GM12878 (cell line): ENCODE measurements at regions not wholly inside any gene's neighbourhood (a gene's known extent, or its start where the extent isn't known, plus 50 kb on each side); places are given as distances from the start of the nearest gene placed in this dataset.

Source experiments
- ATAC-seq: fragments of 200-7000 bp; cut with Tn5 transposase; 3 replicates; pipeline ENCODE4 v1.9.1; 2020; ENCODE audit warnings: mild to moderate bottlenecking, moderate library complexity
- BruUV-seq: library from RNA; stranded (reverse); fragments of 400-500 nt; replicated peaks from 2 replicates; lab custom pipeline; 2021; lab: Mats Ljungman, UMichigan
- CTCF ChIA-PET: fragments of 300-600 bp; sonication (Branson Sonifier 250); formaldehyde crosslinking; extraction: SDS; loops from one replicate; lab custom pipeline; 2021; ENCODE audit warnings: inconsistent platforms; lab: Yijun Ruan, JAX
- POLR2A ChIA-PET: fragments of 350-600 bp; formaldehyde crosslinking; extraction: SDS; loops from one replicate; lab custom pipeline; 2021; ENCODE audit warnings: inconsistent platforms; lab: Charles Lee
- RAD21 ChIA-PET: fragments of 300-600 bp; sonication (Branson Sonifier 250); formaldehyde crosslinking; loops from one replicate; lab custom pipeline; 2023; ENCODE audit warnings: antibody characterized with exemption; ENCODE audit not compliant: unreplicated experiment; lab: Charles Lee
- SMC1A ChIA-PET: fragments of 300-600 bp; sonication (Branson Sonifier 250); formaldehyde crosslinking; loops from one replicate; lab custom pipeline; 2023; ENCODE audit not compliant: unreplicated experiment, uncharacterized antibody; lab: Charles Lee
- DNase-seq: peaks from one replicate; pipeline ENCODE4 v3.0.0-alpha.2; 2011; ENCODE audit warnings: low read depth, low spot score
- FAIRE-seq: peaks from 3 replicates; lab custom pipeline; 2011; peaks lifted over from hg19 to GRCh38; lab: Jason Lieb, UNC
- H2AFZ ChIP-seq: 2 replicates; pipeline ENCODE4 v1.6.0; 2011; ENCODE audit warnings: low read depth, low read length, control low read depth; ENCODE audit not compliant: control insufficient read depth
- H3K27ac ChIP-seq: 2 replicates; pipeline ENCODE4 v1.5.1; 2011; ENCODE audit warnings: control low read depth; ENCODE audit not compliant: control insufficient read depth, insufficient read depth
- H3K27me3 ChIP-seq, 2 experiments: replicated peaks in 1 of 2; 2 replicates each; pipeline versions ENCODE4 v1.6.0 to v1.6.1; 2011; ENCODE audit warnings: low read length in 1 of 2; ENCODE audit not compliant: control insufficient read depth in 2 of 2, insufficient read depth in 2 of 2
- H3K36me3 ChIP-seq, 2 experiments: 2 replicates each; pipeline ENCODE4 v1.5.1; 2011; ENCODE audit warnings: low read length in 1 of 2; ENCODE audit not compliant: control insufficient read depth in 2 of 2, insufficient read depth in 2 of 2
- H3K4me1 ChIP-seq: 2 replicates; pipeline ENCODE4 v1.6.1; 2011; ENCODE audit warnings: mild to moderate bottlenecking, low read length, moderate library complexity, mixed read lengths; ENCODE audit not compliant: control insufficient read depth, insufficient read depth
- H3K4me2 ChIP-seq: 2 replicates; pipeline ENCODE4 v1.6.0; 2011; ENCODE audit warnings: control low read depth; ENCODE audit not compliant: control insufficient read depth, insufficient read depth
- H3K4me3 ChIP-seq: fragments of 200-600 bp; sonication (generic); 2 replicates; pipeline ENCODE4 v1.5.1; 2016
- H3K79me2 ChIP-seq: 2 replicates; pipeline ENCODE4 v1.6.0; 2011; ENCODE audit warnings: low read length; ENCODE audit not compliant: control insufficient read depth, insufficient read depth
- H3K9ac ChIP-seq: 2 replicates; pipeline ENCODE4 v1.8.0; 2011; ENCODE audit warnings: low read length, control low read depth, mixed read lengths; ENCODE audit not compliant: control insufficient read depth, insufficient read depth
- H3K9me3 ChIP-seq: replicated peaks from 3 replicates; pipeline ENCODE4 v1.5.1; 2011; ENCODE audit warnings: mild to moderate bottlenecking, low read length; ENCODE audit not compliant: control insufficient read depth, insufficient read depth
- H4K20me1 ChIP-seq: 2 replicates; pipeline ENCODE4 v1.6.0; 2011; ENCODE audit not compliant: control insufficient read depth, insufficient read depth
- ATF3 ChIP-seq: IDR thresholded peaks from 2 replicates; pipeline ENCODE4 v1.6.1; 2011; ENCODE audit warnings: low read depth, mild to moderate bottlenecking, low read length, moderate library complexity, borderline replicate concordance; ENCODE audit errors: extremely low read depth
- EP300 ChIP-seq, 2 experiments: fragments of 150-350 bp in 1 of 2; IDR thresholded peaks; 2 replicates each; pipeline ENCODE4 v1.6.1; 2011 to 2012; ENCODE audit warnings: low read depth in 2 of 2, low read length in 2 of 2, borderline replicate concordance in 1 of 2, improper control_type of control experiment in 1 of 2, inconsistent platforms in 1 of 2; ENCODE audit not compliant: control insufficient read depth in 1 of 2
- JUND ChIP-seq: IDR thresholded peaks from 2 replicates; pipeline ENCODE4 v1.6.1; 2012; ENCODE audit warnings: low read depth, mild to moderate bottlenecking, low read length, improper control_type of control experiment, moderate library complexity
- NFYB ChIP-seq: IDR thresholded peaks from 2 replicates; pipeline ENCODE4 v1.6.1; 2011; ENCODE audit warnings: low read depth, mild to moderate bottlenecking, low read length, improper control_type of control experiment, moderate library complexity; ENCODE audit not compliant: insufficient read depth
- RAD51 ChIP-seq: fragments of 450-650 bp; IDR thresholded peaks from 2 replicates; pipeline ENCODE4 v1.6.1; 2016; ENCODE audit warnings: moderate library complexity, mild to moderate bottlenecking, inconsistent platforms
- RFX5 ChIP-seq: IDR thresholded peaks from 2 replicates; pipeline ENCODE4 v1.6.1; 2011; ENCODE audit warnings: low read depth, low read length, improper control_type of control experiment
- RUNX3 ChIP-seq: IDR thresholded peaks from 2 replicates; pipeline ENCODE4 v1.6.1; 2012; ENCODE audit warnings: low read length, inconsistent platforms
- WGBS: methylation state at CpG from one replicate; pipeline ENCODE4 v1.1.6; 2016; ENCODE audit warnings: low lambda C conversion rate; ENCODE audit not compliant: insufficient replicate concordance, insufficient coverage; ENCODE audit errors: missing lambda C conversion rate; 5-methylcytosine and 5-hydroxymethylcytosine counted together
- in situ Hi-C: fragments of 300-500 bp; cut with MboI; formaldehyde crosslinking; loops from 9 replicates; pipeline ENCODE4 v1.14.3; 2018; ENCODE audit warnings: mixed read lengths
- intact Hi-C: fragments of 100-400 bp; cut with micrococcal nuclease; formaldehyde crosslinking; loops from one replicate; pipeline ENCODE4 v1.14.2; 2022; ENCODE audit not compliant: unreplicated experiment

GRCh38 chr1:14246471-14246870 is 352.0 kb upstream of the KAZN start:
- Histone ChIP-seq H2AFZ (no peak overlapping the region), H3K27me3 (no peaks in the 10 kb centered on the region), H3K4me1 (no peaks in the 10 kb centered on the region), H3K9ac (no peak overlapping the region), H3K4me2 (no peak overlapping the region), H3K36me3 (no peaks in the 10 kb centered on the region), H4K20me1 (no peaks in the 10 kb centered on the region), H3K4me3 (no peak overlapping the region), H3K79me2 (no peaks in the 10 kb centered on the region), H3K27ac (no peak overlapping the region), H3K9me3 (no peaks in the 10 kb centered on the region)
- POLR2A ChIA-PET: no interaction called here
- TF ChIP-seq NFYB (no peak), RFX5 (no peak), JUND (no peak)
- WGBS: 40% methylated on average over 5 of the region's 5 CpGs
- CTCF ChIA-PET: interaction anchor here (0.9 to 1.2 kb wide), 2 partner anchors 15 to 23 kb away, joined by 3 read pairs; no protein-coding TSS in a partner anchor
- DNase-seq (no peak), ATAC-seq (no peak), FAIRE-seq (no peak)
- in situ Hi-C loops (no loop called here), intact Hi-C loops (no loop called here)
- SMC1A ChIA-PET: interaction anchor here (0.9 to 1.4 kb wide), 2 partner anchors 42 to 144 kb away, joined by 3 read pairs; no protein-coding TSS in a partner anchor
- RAD21 ChIA-PET: no interaction called here
- no TSS peak for BruUV-seq

GRCh38 chr1:14247666-14248065 is 350.8 kb upstream of the KAZN start:
- no peak overlapping the region for H3K27ac ChIP-seq
- in situ Hi-C loops (no loop called here), intact Hi-C loops (no loop called here)
- H3K4me3 ChIP-seq: no peak overlapping the region
- no TSS peak for BruUV-seq
- POLR2A ChIA-PET: no interaction called here
- SMC1A ChIA-PET: interaction anchor here (1.4 kb wide), 1 partner anchor 41 kb away, joined by 3 read pairs; no protein-coding TSS in a partner anchor
- H2AFZ ChIP-seq: no peak overlapping the region
- no peak overlapping the region for H3K9ac ChIP-seq
- no peaks in the 10 kb centered on the region for H3K27me3 ChIP-seq
- CTCF ChIA-PET: no interaction called here
- no peaks in the 10 kb centered on the region for H4K20me1 ChIP-seq
- H3K4me1 ChIP-seq: no peaks in the 10 kb centered on the region
- no peak for ATAC-seq
- 30% methylated on average over 6 of the region's 6 CpGs for WGBS
- no peaks in the 10 kb centered on the region for H3K79me2 ChIP-seq
- no peaks in the 10 kb centered on the region for H3K36me3 ChIP-seq
- RAD21 ChIA-PET: no interaction called here
- H3K9me3 ChIP-seq: no peaks in the 10 kb centered on the region
- H3K4me2 ChIP-seq: no peak overlapping the region
- no peak for TF ChIP-seq ATF3
- no peak for TF ChIP-seq RUNX3
- no peak for TF ChIP-seq RAD51
- no peak for TF ChIP-seq EP300 (IDR thresholded peaks at IDR 0.05; ENCODE audit: borderline replicate concordance in 1 of 2, control insufficient read depth in 1 of 2, low read depth in 2 of 2, low read length in 2 of 2)
- FAIRE-seq: no peak
- DNase-seq: no peak
